ENCODE measurements at regions not wholly inside any gene's neighbourhood (a gene's known extent, or its start where the extent isn't known, plus 50 kb on each side); places are given as distances from the start of the nearest gene placed in this dataset.

DNA sequence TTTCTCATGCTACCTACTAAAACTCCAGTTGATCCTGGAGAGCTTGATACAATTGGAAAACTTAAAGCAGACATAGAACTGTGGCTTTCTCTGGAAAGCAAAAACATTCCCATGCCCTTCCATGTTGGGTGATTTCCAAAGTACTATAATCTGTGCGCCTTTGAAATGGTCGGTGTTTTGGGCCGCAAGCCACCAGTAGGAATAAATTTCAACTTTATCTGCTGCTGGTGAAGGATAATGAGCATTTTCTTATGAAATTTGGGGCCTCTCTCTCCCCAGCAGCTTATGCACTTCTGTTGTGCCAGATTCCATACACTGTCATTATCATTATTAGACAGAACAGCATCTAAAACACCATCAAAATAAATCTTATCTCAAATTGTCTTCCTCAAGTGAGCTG lies 366.7 kb upstream of the RPS6KA3 start:
- no peaks in the 10 kb centered on the region for H3K9me3 ChIP-seq (replicated peaks; ENCODE audit: control insufficient read depth, insufficient read depth, low read depth, low read length)
- no peak overlapping the region for H3K9ac ChIP-seq (ENCODE audit: insufficient read depth in 1 of 2, low read depth in 2 of 2, low read length in 2 of 2)
- H4K20me1 ChIP-seq (replicated peaks; ENCODE audit: control insufficient read depth, insufficient read depth, low read length) = no peaks in the 10 kb centered on the region
- WGBS (ENCODE audit: insufficient coverage, low coverage, missing lambda C conversion rate) = 11% methylated on average over 3 of the region's 3 CpGs
- H3K4me3 ChIP-seq = no peak overlapping the region
- FAIRE-seq = no peak
- no peak for DNase-seq (ENCODE audit: extremely low read depth in 1 of 4, low spot score in 3 of 4)
- in situ Hi-C loops (cut with MboI) = no loop called here
- H3K9me1 ChIP-seq (ENCODE audit: control insufficient read depth, insufficient read depth, low read length) = no peaks in the 10 kb centered on the region
- TF ChIP-seq ARNT (IDR thresholded peaks at IDR 0.05) (no peak), SRSF3 (IDR thresholded peaks at IDR 0.05; ENCODE audit: insufficient read depth, low read length) (no peak), BRD9 (IDR thresholded peaks at IDR 0.05; ENCODE audit: low read depth, partially characterized antibody) (no peak), TARDBP (IDR thresholded peaks at IDR 0.05) (no peak), HDAC1 (IDR thresholded peaks at IDR 0.05) (no peak), SIN3A (IDR thresholded peaks at IDR 0.05; ENCODE audit: borderline replicate concordance in 2 of 2, control insufficient read depth in 1 of 2, low read depth in 2 of 2, low read length in 2 of 2) (no peak), BACH1 (tag; IDR thresholded peaks at IDR 0.05) (no peak), NFE2L1 (tag; IDR thresholded peaks at IDR 0.05; ENCODE audit: borderline replicate concordance, low read depth) (no peak), EGR1 (conservative IDR thresholded peaks at IDR 0.05) (no peak), FOXK1 (CRISPR knock-in tag; IDR thresholded peaks at IDR 0.05; ENCODE audit: borderline replicate concordance) (no peak), PYGO2 (tag; IDR thresholded peaks at IDR 0.05) (no peak), DIDO1 (tag; IDR thresholded peaks at IDR 0.05; ENCODE audit: low read depth) (no peak)
- TF ChIP-seq, protein P1, sequence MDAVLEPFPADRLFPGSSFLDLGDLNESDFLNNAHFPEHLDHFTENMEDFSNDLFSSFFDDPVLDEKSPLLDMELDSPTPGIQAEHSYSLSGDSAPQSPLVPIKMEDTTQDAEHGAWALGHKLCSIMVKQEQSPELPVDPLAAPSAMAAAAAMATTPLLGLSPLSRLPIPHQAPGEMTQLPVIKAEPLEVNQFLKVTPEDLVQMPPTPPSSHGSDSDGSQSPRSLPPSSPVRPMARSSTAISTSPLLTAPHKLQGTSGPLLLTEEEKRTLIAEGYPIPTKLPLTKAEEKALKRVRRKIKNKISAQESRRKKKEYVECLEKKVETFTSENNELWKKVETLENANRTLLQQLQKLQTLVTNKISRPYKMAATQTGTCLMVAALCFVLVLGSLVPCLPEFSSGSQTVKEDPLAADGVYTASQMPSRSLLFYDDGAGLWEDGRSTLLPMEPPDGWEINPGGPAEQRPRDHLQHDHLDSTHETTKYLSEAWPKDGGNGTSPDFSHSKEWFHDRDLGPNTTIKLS (IDR thresholded peaks at IDR 0.05; ENCODE audit: borderline replicate concordance, low read depth) = no peak
- TF ChIP-seq, protein P2, sequence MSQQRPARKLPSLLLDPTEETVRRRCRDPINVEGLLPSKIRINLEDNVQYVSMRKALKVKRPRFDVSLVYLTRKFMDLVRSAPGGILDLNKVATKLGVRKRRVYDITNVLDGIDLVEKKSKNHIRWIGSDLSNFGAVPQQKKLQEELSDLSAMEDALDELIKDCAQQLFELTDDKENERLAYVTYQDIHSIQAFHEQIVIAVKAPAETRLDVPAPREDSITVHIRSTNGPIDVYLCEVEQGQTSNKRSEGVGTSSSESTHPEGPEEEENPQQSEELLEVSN (IDR thresholded peaks at IDR 0.05; ENCODE audit: borderline replicate concordance in 1 of 2, extremely low read depth in 1 of 2, insufficient read depth in 1 of 2, insufficient read length in 1 of 2, low read depth in 1 of 2, low read length in 1 of 2, poor library complexity in 1 of 2, severe bottlenecking in 1 of 2) = no peak
- no peaks in the 10 kb centered on the region for H3K36me3 ChIP-seq (ENCODE audit: control insufficient read depth, insufficient read depth, low read length)
- intact Hi-C loops (cut with micrococcal nuclease) = no loop called here
- POLR2A ChIA-PET = no interaction called here
- no peak overlapping the region for H2AFZ ChIP-seq (ENCODE audit: low read depth, low read length)
- CTCF ChIA-PET (ENCODE audit: low intra/inter-chr PET ratio) = no interaction called here
- BruUV-seq (replicated peaks) = no TSS peak
- no peak overlapping the region for H3K4me2 ChIP-seq (ENCODE audit: insufficient read depth, low read length)
- no peaks in the 10 kb centered on the region for H3K27me3 ChIP-seq (ENCODE audit: control insufficient read depth in 2 of 2, insufficient read depth in 2 of 2, low read length in 2 of 2)
- H3K79me2 ChIP-seq (ENCODE audit: control insufficient read depth, insufficient read depth, low read length) = no peaks in the 10 kb centered on the region
- ATAC-seq = no peak
- H3K27ac ChIP-seq (ENCODE audit: extremely low read depth, low read depth, low read length) = no peak overlapping the region
- no peaks in the 10 kb centered on the region for H3K4me1 ChIP-seq (replicated peaks in 1 of 2; ENCODE audit: control insufficient read depth in 2 of 2, insufficient read depth in 2 of 2, low read length in 2 of 2)

Data from K562 (cell line).